ENCODE measurements at regions not wholly inside any gene's neighbourhood (a gene's known extent, or its start where the extent isn't known, plus 50 kb on each side); places are given as distances from the start of the nearest gene placed in this dataset.

DNA sequence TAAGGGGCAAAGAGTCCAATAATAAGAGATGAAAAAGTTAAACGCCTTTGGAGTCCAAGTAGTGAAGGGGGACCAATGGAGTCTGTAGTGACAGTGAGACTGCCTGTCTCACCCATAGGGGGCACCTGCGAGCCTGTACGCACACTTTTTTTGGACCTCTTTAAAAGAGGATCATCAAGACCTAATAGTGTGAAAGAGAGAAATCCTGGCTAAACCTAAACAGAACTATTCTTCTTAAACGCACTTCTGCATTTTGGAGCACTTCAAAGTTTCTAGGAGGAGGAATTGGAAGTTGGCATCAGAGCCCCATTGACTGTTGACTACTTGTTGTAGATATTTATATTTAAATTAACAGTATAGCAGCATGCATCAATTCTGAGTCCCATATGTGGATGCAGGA is 636.1 kb upstream of the KLF4 start:
- no peak for DNase-seq

DNA sequence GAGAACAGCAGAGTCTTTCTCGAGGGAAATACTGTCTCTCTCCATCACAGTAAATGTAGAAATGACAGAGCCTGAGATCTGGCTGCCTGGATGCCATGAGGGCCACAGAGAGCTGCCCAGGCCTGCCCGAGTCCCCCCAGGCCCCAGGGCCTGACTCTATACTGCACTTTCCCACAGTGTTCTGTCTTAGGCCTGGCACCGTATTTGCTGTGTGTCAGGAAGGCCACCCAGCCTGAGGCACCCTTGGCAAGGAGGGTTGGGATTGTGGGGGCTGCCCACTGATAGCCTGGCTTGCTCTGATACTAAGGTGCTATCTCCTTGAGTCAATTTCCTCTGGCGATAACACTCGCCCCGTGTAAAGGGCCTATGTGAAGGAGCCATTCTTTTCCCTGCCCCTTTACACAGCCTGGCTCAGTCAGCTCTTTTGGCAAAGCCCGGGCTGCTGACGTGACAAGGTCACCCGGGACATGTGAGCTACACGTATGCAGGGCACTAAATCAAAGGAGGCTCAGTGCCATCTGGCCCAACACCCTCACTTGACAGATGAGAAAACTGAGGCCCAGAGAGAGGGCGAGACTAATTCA is 630.1 kb upstream of the KLF4 start:
- DNase-seq: no peak

DNA sequence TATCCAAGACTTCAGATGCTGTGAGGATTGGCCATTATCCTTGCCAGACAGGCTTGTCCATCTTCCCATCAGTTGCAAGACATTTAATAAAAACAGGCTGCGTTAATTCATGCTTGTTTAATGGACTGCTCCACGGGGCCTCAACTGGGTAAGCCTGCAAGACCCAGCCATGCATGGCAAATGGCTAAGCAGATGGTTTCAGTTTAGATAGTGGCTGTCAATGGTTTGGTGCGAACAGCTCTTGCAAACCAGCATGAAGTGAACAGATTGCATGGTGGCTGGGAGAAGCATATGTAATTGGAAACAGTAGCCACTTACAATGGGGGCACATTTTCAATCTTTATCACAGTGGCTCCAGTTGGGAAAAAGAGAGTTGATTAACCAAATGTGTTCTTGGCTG is 628.2 kb upstream of the KLF4 start:
- no peak for DNase-seq

DNA sequence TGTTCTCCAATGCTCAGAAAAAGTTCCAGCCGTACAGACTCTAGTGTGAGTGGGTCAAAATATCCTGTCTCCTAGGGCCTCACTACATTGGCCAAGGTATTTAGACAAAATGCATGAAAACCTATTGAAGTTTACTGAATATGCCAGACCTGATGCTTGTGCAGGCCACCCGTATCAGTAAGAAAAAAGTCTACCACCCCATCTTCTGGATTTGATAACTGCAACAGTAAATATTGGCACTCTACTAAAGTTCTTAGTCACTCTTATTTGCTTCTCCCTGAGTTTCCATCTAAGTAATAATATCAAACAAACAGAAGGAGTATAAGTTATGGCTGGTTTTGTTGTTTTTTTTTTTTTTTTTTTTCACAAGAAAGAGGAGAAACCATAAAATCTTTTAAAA is 627.7 kb upstream of the KLF4 start:
- no peak for DNase-seq

DNA sequence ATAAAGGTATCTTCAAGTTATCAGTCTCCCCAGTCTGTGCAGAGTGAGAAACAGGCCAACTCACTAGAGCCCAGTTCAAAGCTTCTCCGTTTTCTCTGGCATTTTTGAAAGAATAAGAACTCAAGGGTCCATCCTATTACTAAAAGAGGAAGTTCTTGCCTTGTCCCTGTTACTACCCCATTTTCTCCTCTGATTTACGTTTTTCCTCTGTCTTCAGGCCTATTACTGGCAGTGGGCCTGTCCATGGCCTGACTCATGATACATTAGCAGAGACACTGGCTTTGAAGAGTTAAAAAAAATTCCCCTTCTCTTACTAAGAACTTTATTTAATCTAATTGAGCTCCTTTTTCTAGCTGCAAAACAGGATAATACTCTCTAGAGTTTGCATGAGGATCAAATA is 624.0 kb upstream of the KLF4 start:
- no peak for DNase-seq

DNA sequence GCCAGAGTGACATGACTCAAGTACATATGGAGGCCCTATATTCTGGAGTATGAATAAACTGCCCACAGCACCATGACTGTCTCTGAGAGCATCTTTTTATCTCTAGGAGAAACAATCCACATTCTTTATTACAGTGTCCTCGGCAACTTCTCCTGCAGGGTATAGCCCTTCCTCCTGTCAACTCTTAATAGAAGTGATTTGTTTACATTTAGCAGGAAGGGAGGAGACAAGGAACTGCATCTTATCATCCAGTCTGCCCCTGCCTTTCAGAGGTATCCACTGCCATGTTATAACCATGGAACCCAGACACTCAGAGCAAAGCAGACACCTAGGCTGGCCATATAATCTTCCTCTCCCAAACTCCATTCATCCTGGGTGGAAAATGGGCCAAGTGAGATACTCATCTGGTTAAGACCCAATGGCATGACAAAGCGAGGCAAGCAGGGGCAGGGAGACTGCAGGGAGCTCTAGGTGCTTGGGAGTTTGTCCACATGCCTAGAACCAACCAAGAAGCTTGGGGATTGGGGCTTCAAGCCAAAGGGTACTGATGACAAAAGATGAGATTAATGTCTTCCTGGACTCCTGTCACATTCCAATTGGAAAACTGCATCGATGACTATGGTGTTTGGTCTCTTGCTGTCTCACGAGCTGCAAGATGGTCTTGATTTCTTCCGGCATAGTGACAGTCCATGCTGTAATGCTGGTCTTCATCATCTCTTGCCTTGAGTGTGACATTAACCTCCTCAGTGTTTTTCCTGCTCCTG is 620.5 kb upstream of the KLF4 start:
- no peak for DNase-seq

DNA sequence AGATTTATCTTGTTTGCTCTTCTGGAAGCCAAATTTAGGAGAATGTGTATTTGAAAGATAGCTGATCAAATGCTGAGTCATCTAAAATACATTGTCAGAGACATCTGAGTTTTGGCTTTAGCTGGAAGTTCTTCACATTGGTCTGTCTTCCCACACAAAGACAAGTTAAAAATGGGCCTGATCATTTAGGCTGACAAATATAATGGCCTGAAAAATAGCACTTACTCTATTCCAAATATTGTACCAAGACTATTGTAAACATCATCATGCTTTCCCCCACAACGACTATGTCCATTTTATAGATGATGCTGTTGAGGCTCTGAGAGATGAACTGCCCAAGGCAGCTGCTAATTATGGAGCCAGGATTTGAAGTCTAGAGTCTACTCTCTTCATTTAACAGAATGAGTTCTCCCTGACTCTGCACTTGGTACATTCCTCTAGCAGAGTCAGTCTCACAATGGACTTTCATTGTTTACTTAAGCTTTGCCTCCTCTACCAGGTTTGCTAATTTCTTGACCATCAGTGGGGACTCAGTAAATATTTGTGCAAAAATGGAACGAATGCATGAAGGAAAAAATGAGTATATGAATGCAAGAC is 619.4 kb upstream of the KLF4 start:
- DNase-seq: no peak

DNA sequence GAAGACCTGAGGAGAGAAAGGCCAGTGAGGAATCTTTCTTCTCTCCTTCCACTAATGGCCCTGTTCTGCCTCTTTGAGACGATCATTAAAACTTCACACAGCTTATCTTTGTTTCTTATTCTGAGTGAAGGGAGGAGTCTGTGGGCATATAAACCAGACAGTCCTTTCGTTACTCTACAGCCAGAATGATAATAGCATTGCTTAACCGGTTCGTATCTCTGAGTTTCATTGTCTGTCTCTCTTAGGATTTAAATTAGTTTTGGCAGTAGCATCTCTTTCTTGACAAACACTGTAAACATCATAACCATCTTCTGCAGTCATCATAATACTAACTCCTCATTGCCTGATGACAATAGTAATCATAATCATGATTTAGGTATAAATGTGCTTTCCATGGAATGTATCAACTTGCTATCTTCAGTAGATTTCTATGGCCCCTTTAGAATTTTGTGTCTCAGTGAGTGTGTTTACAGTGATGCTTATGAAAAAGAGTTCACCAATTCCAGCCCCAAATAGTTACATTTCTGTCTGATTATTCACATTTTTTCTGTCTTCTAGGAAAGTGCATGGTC is 618.8 kb upstream of the KLF4 start:
- DNase-seq: no peak

DNA sequence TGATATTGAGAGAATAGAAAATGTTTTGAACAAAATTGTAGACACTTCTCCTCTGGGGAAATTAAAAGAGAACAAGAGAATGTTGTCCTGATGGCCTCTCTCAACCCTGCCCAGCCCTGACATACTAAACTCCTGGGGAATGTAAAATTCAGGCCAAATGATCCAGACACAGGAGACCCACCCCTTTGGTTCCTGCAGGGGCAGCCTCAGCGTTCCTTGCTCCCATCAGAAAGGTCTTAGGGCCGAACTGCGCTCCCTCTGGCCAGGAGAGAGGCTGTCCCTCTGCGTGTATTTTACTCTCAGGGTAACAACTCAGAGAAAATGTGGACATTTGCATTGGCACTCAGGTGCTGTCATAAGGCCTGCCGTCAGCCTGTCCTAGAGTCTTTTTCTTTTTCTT is 616.3 kb upstream of the KLF4 start:
- no peak for DNase-seq

GRCh38 chr9:108104991-108105390 is 615.4 kb upstream of the KLF4 start:
- DNase-seq: no peak

DNA sequence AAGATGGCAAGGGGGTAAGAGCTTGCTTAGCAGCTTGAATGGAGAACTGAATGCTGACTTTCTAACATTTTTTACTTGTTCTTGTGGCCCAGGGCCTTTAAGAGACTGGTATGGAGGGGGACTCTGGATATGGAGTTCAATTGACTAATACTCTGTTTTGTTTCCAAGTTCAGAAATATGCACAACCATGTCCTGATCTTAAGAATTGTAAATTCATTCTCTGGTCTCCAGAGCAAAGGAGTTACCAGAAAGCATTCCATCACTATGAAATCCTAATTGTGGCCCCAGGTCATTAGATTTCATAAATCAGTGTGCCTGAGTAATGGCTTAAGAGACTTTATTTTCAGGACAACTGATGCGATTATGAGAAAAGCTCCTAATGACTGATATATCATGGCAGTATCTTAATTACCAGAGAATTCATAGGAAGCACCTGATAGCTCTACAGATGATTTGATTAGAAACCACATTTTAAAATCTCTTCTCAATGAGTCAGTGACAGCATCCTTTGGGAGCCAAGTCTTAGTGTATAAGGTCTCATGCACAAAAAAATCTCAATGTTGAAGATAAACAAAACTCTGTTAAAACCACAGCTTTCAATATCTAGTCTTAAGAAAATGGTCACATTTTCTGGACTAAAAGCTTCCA is 613.6 kb upstream of the KLF4 start:
- DNase-seq: no peak

GRCh38 chr9:108101410-108101809 is 611.8 kb upstream of the KLF4 start:
- DNase-seq: no peak

DNA sequence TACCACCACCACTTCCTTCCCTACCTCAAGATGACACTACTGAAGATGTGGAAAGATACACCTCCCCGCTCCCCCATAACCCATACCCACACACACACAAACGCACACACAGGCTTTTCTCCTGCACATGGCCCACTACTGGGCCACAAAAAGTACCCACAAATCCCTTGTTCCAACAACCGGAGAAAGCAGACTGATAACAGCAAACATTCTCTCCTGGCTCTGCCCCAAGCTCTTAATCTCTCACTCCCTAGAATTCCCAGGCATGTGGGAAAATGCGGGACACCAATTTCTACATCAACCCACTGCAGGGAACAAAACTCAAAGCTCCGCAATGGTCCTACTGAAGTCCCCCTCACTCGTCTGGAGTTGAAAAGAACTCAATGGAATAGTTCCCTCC is 611.0 kb upstream of the KLF4 start:
- no peak for DNase-seq

- no peak for DNase-seq
These were observed 610.3 kb upstream of the KLF4 start for GRCh38 chr9:108099854-108100253.

DNA sequence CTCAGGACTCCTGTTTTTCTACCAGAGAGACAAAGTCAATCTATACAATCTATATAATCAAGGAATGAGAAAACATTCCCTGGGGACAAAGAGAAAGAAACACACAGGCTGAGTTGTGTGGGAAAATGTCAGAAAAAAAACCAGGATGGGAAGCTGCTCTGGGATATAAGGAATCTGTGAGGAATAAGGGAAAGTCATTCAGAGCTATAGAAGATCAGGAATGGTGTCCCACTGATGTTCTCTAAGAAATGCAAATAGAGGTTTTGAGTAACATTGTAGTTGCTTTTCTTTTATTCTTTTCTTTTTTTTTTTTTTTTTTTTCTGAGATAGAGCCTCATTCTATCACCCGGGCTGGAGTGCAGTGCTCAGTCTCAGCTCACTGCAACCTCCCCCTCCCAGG is 605.9 kb upstream of the KLF4 start:
- DNase-seq: no peak

DNA sequence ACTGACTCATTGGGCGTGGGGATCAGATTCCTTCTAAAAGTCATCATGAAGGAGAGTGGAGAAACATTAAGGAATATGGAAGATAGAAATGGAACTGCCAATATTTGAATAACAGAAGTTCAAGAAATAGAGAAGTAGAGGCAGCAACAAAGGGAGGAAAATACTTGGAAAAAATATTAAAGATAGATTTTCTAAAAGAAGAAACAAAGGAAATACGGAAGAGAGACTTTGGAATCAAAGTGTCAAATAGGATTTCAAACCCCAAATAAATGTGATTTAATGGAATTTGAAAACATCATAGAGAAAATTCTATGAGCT is 605.1 kb upstream of the KLF4 start:
- no peak for DNase-seq

DNA sequence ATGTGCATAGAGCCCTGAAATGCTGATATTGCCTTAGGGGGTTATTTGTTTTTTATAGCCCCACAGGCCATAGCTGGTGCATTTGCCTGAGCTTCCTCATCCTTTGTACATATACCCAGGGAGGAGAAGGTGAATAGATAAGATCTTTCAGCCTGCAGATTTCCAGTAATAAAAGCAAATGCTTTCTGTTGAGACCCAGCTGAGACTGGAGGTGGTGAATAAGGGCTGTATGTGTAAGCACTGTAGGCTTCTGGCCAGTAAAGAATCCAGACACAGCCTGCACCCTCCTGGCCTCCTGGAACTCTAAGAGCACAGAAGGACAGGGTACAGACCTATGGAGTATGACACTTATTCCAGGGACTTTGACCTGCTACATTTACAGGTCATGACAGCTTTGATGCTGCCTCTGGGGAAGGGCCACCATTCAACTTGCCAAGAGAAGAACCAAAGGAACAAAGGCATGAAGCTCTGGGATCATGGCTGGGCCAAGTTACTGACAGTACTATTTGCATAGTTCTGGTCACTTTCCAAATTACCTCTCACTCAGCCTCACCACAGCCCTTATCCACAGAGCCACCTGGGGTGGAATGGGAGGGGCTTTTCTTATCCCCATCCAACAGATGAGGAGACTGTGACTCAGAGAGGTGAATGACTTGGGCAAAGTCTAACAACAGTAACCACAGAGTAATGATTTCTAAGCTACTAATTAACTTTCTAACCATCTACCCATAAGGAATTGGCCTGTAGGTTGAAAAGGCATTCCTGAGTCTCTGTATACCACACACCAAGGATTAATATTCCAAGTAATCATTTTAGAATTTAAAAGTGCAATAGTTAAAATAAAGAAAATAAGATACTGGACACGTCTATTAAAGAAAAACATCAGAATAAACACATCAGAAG is 604.5 kb upstream of the KLF4 start:
- no peak for DNase-seq

- DNase-seq: no peak
These were observed 599.3 kb upstream of the KLF4 start for GRCh38 chr9:108088916-108089315.

DNA sequence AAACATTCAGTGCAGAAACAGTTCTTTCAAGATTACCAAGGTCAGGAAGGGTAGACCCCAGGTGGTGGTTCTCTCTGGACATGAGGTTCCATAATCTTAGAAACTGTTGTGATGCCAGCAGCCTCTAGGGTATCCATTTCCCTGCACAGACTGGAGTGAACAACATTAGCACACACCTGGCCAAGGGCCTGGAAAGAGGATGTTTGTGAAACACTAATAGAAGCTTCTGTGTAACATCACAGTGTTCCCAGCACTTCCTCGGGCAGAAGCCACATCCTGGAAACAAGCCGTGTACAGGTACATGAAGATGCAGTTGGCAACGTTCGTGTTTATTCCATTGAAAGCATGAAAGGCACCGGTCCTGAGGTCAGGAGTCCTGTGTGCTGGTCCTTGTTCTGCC is 598.2 kb upstream of the KLF4 start:
- no peak for DNase-seq

DNA sequence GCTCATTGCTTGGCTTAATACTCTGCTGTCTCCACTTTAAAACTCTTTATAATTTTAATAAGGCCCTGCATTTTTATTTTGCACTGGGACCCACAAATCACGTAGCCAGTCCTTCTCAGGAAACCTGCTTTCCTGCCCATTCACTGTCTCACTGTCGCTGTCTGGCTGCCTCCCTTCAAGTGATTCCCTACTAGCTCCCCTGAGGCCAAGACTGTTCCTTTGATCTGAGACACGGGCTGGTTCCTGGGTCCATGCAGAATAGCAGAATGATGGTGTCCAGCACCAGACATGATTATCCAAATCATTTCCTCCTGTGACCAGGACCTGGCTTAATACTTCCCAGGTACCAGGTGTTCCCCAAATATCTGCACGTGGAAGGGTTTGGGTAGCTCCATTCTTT is 597.1 kb upstream of the KLF4 start:
- no peak for DNase-seq

DNA sequence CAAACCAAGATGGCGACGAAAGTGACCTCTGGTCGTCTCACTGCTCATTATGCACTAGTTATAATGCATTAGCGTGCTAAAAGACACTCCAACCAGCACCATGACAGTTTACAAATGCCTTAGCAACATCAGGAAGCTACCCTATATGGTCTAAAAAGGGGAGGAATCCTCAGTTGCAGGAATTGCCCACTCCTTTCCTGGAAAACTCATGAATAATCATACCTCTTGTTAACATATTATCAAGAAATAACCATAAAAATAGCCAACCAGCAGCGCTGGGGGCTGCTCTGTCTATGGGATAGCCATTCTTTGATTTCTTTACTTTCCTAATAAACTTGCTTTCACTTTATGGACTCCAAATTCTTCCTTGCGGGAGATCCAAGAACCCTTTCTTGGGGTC is 595.7 kb upstream of the KLF4 start:
- DNase-seq: no peak

GRCh38 chr9:108083796-108084352 is 594.3 kb upstream of the KLF4 start:
- DNase-seq: no peak

All from CD4-positive, alpha-beta T cell treated with Interleukin-12 subunit alpha and Interleukin-12 subunit beta, for 1 hour (primary cell).